Liver (tissue), 7 donors: ENCODE measurements at regions not wholly inside any gene's neighbourhood (a gene's known extent, or its start where the extent isn't known, plus 50 kb on each side); places are given as distances from the start of the nearest gene placed in this dataset.

Source experiments
- DNase-seq: peaks from one replicate; pipeline ENCODE4 v3.0.0-alpha.2; 2017; ENCODE audit warnings: low spot score
- H3K27ac ChIP-seq, 2 donors: one replicate each; pipeline ENCODE4 v1.7.0; 2013; ENCODE audit warnings: inconsistent platforms in 2 of 2, low read length in 2 of 2, control low read depth in 1 of 2, low read depth in 1 of 2, mild to moderate bottlenecking in 1 of 2
- H3K27me3 ChIP-seq, 4 donors: one replicate each; pipeline versions ENCODE4 v1.6.1 to v1.7.0; 2013; ENCODE audit warnings: low read length in 3 of 4, inconsistent platforms in 1 of 4, mild to moderate bottlenecking in 1 of 4, moderate library complexity in 1 of 4; ENCODE audit not compliant: control insufficient read depth in 4 of 4, insufficient read depth in 4 of 4
- H3K36me3 ChIP-seq, 4 donors: one replicate each; pipeline versions ENCODE4 v1.6.1 to v1.7.0; 2013; ENCODE audit warnings: low read length in 3 of 4, mild to moderate bottlenecking in 3 of 4, low read depth in 1 of 4, moderate library complexity in 1 of 4; ENCODE audit not compliant: control insufficient read depth in 4 of 4, insufficient read depth in 3 of 4
- H3K4me1 ChIP-seq, 4 donors: one replicate each; pipeline versions ENCODE4 v1.6.1 to v1.7.0; 2013; ENCODE audit warnings: low read length in 3 of 4, mild to moderate bottlenecking in 3 of 4, moderate library complexity in 1 of 4; ENCODE audit not compliant: control insufficient read depth in 4 of 4, insufficient read depth in 4 of 4
- H3K4me3 ChIP-seq, 3 donors: one replicate each; pipeline versions ENCODE4 v1.6.1 to v1.7.0; 2013; ENCODE audit warnings: low read length in 3 of 3, control low read depth in 1 of 3, low read depth in 1 of 3, mild to moderate bottlenecking in 1 of 3
- H3K9ac ChIP-seq, 2 donors: one replicate each; pipeline ENCODE4 v1.7.0; 2013; ENCODE audit warnings: low read length in 2 of 2, mild to moderate bottlenecking in 2 of 2, moderate library complexity in 2 of 2, control low read depth in 1 of 2, low read depth in 1 of 2
- H3K9me3 ChIP-seq, 4 donors: one replicate each; pipeline versions ENCODE4 v1.6.1 to v1.7.0; 2013; ENCODE audit warnings: low read length in 3 of 4; ENCODE audit not compliant: control insufficient read depth in 4 of 4
- ATF3 ChIP-seq: IDR thresholded peaks from 2 replicates; pipeline ENCODE4 v1.6.1; 2016; ENCODE audit warnings: antibody characterized with exemption
- GABPA ChIP-seq, 2 donors: IDR thresholded peaks in 1 of 2; conservative IDR thresholded peaks in 1 of 2; 2 replicates each; pipeline ENCODE4 v1.6.1; 2016; ENCODE audit warnings: antibody characterized with exemption in 2 of 2, mild to moderate bottlenecking in 1 of 2, moderate library complexity in 1 of 2
- JUND ChIP-seq, 2 donors: IDR thresholded peaks; 2 replicates each; pipeline ENCODE4 v1.6.1; 2016; ENCODE audit warnings: antibody characterized with exemption in 2 of 2
- MAX ChIP-seq: IDR thresholded peaks from 2 replicates; pipeline ENCODE4 v1.6.1; 2016; ENCODE audit warnings: antibody characterized with exemption
- REST ChIP-seq: IDR thresholded peaks from 2 replicates; pipeline ENCODE4 v1.6.1; 2016; ENCODE audit warnings: antibody characterized with exemption, mild to moderate bottlenecking
- RXRA ChIP-seq, 2 donors: IDR thresholded peaks; 2 replicates each; pipeline ENCODE4 v1.6.1; 2017 to 2018; ENCODE audit warnings: antibody characterized with exemption in 2 of 2, mild to moderate bottlenecking in 1 of 2
- SP1 ChIP-seq: IDR thresholded peaks from 2 replicates; pipeline ENCODE4 v1.6.1; 2018; ENCODE audit warnings: antibody characterized with exemption, mild to moderate bottlenecking
- ZBTB33 ChIP-seq: IDR thresholded peaks from 2 replicates; pipeline ENCODE4 v1.6.1; 2016; ENCODE audit warnings: antibody characterized with exemption
- WGBS: extraction: QIAGEN DNeasy Blood & Tissue Kit; methylation state at CpG from one replicate; pipeline ENCODE4 v1.1.7; 2013; 5-methylcytosine and 5-hydroxymethylcytosine counted together
- donor health status: healthy.
- donor health status: healthy.
- donor health status: healthy.
- donor health status: healthy.

GRCh38 chr11:105208019-105208418, 68.5 kb upstream of the CARD18 start:
- Histone ChIP-seq H3K4me3 (no peak overlapping the region), H3K27ac (no peak overlapping the region), H3K9ac (no peak overlapping the region), H3K27me3 (no peaks in the 10 kb centered on the region), H3K36me3 (no peaks in the 10 kb centered on the region), H3K9me3 (no peaks in the 10 kb centered on the region), H3K4me1 (no peaks in the 10 kb centered on the region)
- no peak for DNase-seq
- TF ChIP-seq SP1 (no peak), JUND (IDR thresholded peaks at IDR 0.05) (no peak), GABPA (IDR thresholded peaks at IDR 0.05 in 1 of 2, conservative IDR thresholded peaks at IDR 0.05 in 1 of 2) (no peak), MAX (no peak), RXRA (IDR thresholded peaks at IDR 0.05) (no peak), REST (no peak)
- WGBS, result 89% methylated on average over 4 of the region's 4 CpGs

- Histone ChIP-seq H3K9me3 (no peaks in the 10 kb centered on the region), H3K4me1 (no peaks in the 10 kb centered on the region), H3K27me3 (no peaks in the 10 kb centered on the region), H3K36me3 (no peaks in the 10 kb centered on the region), H3K27ac (no peak overlapping the region), H3K4me3 (no peak overlapping the region), H3K9ac (no peak overlapping the region)
- DNase-seq, result no peak
- no peak for TF ChIP-seq ZBTB33
- TF ChIP-seq ATF3, result no peak
- 75% methylated on average over 4 of the region's 4 CpGs for WGBS
Measured at GRCh38 chr11:105206633-105207032, 67.1 kb upstream of the CARD18 start.

GRCh38 chr11:105204636-105205035, 65.1 kb upstream of the CARD18 start:
- no peak overlapping the region for H3K27ac ChIP-seq
- H3K9me3 ChIP-seq, result no peaks in the 10 kb centered on the region
- DNase-seq, result no peak
- TF ChIP-seq JUND (IDR thresholded peaks at IDR 0.05), result no peak
- TF ChIP-seq GABPA (IDR thresholded peaks at IDR 0.05 in 1 of 2, conservative IDR thresholded peaks at IDR 0.05 in 1 of 2), result no peak
- no peaks in the 10 kb centered on the region for H3K27me3 ChIP-seq
- no peaks in the 10 kb centered on the region for H3K4me1 ChIP-seq
- no peak overlapping the region for H3K9ac ChIP-seq
- no peaks in the 10 kb centered on the region for H3K36me3 ChIP-seq
- no peak overlapping the region for H3K4me3 ChIP-seq
